SK-N-SH (cell line): ENCODE measurements at regions not wholly inside any gene's neighbourhood (a gene's known extent, or its start where the extent isn't known, plus 50 kb on each side); places are given as distances from the start of the nearest gene placed in this dataset.

Source experiments
- CTCF ChIA-PET: fragments of 300-600, 350-600 bp; formaldehyde crosslinking; extraction: SDS; loops from one replicate; lab custom pipeline; 2021; lab: Yijun Ruan, JAX
- POLR2A ChIA-PET: fragments of 350-600 bp; sonication (Branson Sonifier 250); formaldehyde crosslinking; extraction: SDS; loops from one replicate; lab custom pipeline; 2020; ENCODE audit warnings: antibody characterized with exemption, inconsistent platforms; lab: Yijun Ruan, JAX
- DNase-seq: peaks from one replicate; pipeline ENCODE4 v3.0.0; 2012
- H2AFZ ChIP-seq: fragments of 200-600 bp; sonication (generic); 2 replicates; pipeline ENCODE4 v1.8.1; 2016; ENCODE audit warnings: antibody characterized with exemption, mild to moderate bottlenecking, low read depth
- H3F3A ChIP-seq: fragments of 200-600 bp; sonication (generic); replicated peaks from 2 replicates; pipeline ENCODE3; 2016; ENCODE audit warnings: antibody characterized with exemption, mild to moderate bottlenecking; ENCODE audit not compliant: insufficient read depth
- H3K27ac ChIP-seq, 2 experiments: fragments of 200-500 bp in 1 of 2; fragments of 200-600 bp in 1 of 2; sonication (Bioruptor generic) in 1 of 2; sonication (generic), shearing (Covaris generic) in 1 of 2; 2 replicates each; pipeline versions ENCODE4 v1.5.1 to v1.6.1; 2014 to 2016; ENCODE audit warnings: low read depth in 2 of 2, inconsistent platforms in 1 of 2, low read length in 1 of 2, mild to moderate bottlenecking in 1 of 2, mixed read lengths in 1 of 2
- H3K27me3 ChIP-seq: fragments of 200-600 bp; sonication (generic), shearing (Covaris generic); 2 replicates; pipeline ENCODE4 v1.6.1; 2016; ENCODE audit warnings: mixed run types; ENCODE audit not compliant: insufficient read depth
- H3K36me3 ChIP-seq, 2 experiments: fragments of 200-500 bp in 1 of 2; fragments of 200-600 bp in 1 of 2; sonication (Bioruptor generic) in 1 of 2; sonication (generic) in 1 of 2; replicated peaks in 1 of 2; 2 replicates each; pipeline versions ENCODE3 to v1.5.1; 2014 to 2016; ENCODE audit warnings: low read length in 1 of 2, mild to moderate bottlenecking in 1 of 2; ENCODE audit not compliant: insufficient read depth in 2 of 2, control insufficient read depth in 1 of 2
- H3K4me1 ChIP-seq, 2 experiments: fragments of 200-500 bp in 1 of 2; fragments of 200-600 bp in 1 of 2; sonication (Bioruptor generic) in 1 of 2; sonication (generic), shearing (Covaris generic) in 1 of 2; 2 replicates each; pipeline versions ENCODE4 v1.5.1 to v1.6.1; 2014 to 2016; ENCODE audit warnings: low read depth in 1 of 2, low read length in 1 of 2, mixed run types in 1 of 2; ENCODE audit not compliant: insufficient read depth in 2 of 2, control insufficient read depth in 1 of 2
- H3K4me2 ChIP-seq: fragments of 200-600 bp; sonication (generic), shearing (Covaris generic); 2 replicates; pipeline ENCODE4 v1.6.1; 2017; ENCODE audit warnings: mixed run types
- H3K4me3 ChIP-seq, 2 experiments: fragments of 200-500 bp in 1 of 2; fragments of 200-600 bp in 1 of 2; sonication (Bioruptor generic) in 1 of 2; sonication (generic), shearing (Covaris generic) in 1 of 2; 2 replicates each; pipeline versions ENCODE4 v1.5.1 to v1.8.1; 2014 to 2016; ENCODE audit warnings: low read depth in 2 of 2, inconsistent platforms in 1 of 2, low read length in 1 of 2, mild to moderate bottlenecking in 1 of 2, mixed read lengths in 1 of 2, moderate library complexity in 1 of 2
- H3K79me2 ChIP-seq: fragments of 200-600 bp; sonication (generic); 2 replicates; pipeline ENCODE4 v1.8.1; 2017; ENCODE audit warnings: mild to moderate bottlenecking; ENCODE audit not compliant: insufficient read depth
- H3K9ac ChIP-seq: fragments of 200-600 bp; sonication (generic); 2 replicates; pipeline ENCODE4 v1.6.1; 2017; ENCODE audit warnings: mixed run types
- H3K9me2 ChIP-seq: fragments of 200-600 bp; sonication (generic); 2 replicates; pipeline ENCODE4 v1.6.1; 2017; ENCODE audit warnings: mixed run types
- H3K9me3 ChIP-seq: fragments of 200-600 bp; sonication (generic); 2 replicates; pipeline ENCODE4 v1.6.1; 2017; ENCODE audit warnings: mixed run types, mild to moderate bottlenecking, moderate library complexity
- H4K20me1 ChIP-seq: fragments of 200-600 bp; sonication (generic); 2 replicates; pipeline ENCODE4 v1.6.1; 2017; ENCODE audit warnings: mild to moderate bottlenecking, mixed run types; ENCODE audit not compliant: insufficient read depth
- CHD2 ChIP-seq: fragments of 150-350 bp; IDR thresholded peaks from 2 replicates; pipeline ENCODE4 v1.6.1; 2018; ENCODE audit warnings: low read length; ENCODE audit not compliant: partially characterized antibody
- FOXJ3 ChIP-seq: sonication (generic); formaldehyde crosslinking; IDR thresholded peaks from 2 replicates; pipeline ENCODE4 v1.5.1; 2020; ENCODE audit warnings: mild to moderate bottlenecking, missing genetic modification reagents
- GABPA ChIP-seq: IDR thresholded peaks from 2 replicates; pipeline ENCODE4 v1.4.0; 2012; ENCODE audit warnings: low read depth, mild to moderate bottlenecking
- JUND ChIP-seq: IDR thresholded peaks from 2 replicates; pipeline ENCODE4 v1.4.0; 2012
- MEF2A ChIP-seq: IDR thresholded peaks from 2 replicates; pipeline ENCODE4 v1.4.0; 2012; ENCODE audit warnings: low read depth, borderline replicate concordance
- MXI1 ChIP-seq: IDR thresholded peaks from 2 replicates; pipeline ENCODE4 v1.6.1; 2012; ENCODE audit warnings: mild to moderate bottlenecking, low read depth, low read length, improper control_type of control experiment
- POLR2AphosphoS5 ChIP-seq: IDR thresholded peaks from 2 replicates; pipeline ENCODE4 v1.6.1; 2012; ENCODE audit warnings: low read depth, low read length
- RFX5 ChIP-seq: IDR thresholded peaks from 2 replicates; pipeline ENCODE4 v1.6.1; 2012; ENCODE audit warnings: mild to moderate bottlenecking, improper control_type of control experiment, low read length
- TAF1 ChIP-seq: IDR thresholded peaks from 2 replicates; pipeline ENCODE4 v1.6.1; 2012; ENCODE audit warnings: low read depth, mild to moderate bottlenecking, low read length, moderate library complexity, borderline replicate concordance
- TEAD4 ChIP-seq: IDR thresholded peaks from 2 replicates; pipeline ENCODE4 v1.4.0; 2012; ENCODE audit warnings: mild to moderate bottlenecking, borderline replicate concordance; ENCODE audit not compliant: insufficient read depth
- WGBS: methylation state at CpG from one replicate; pipeline ENCODE4 v1.1.6; 2017; ENCODE audit warnings: low lambda C conversion rate; 5-methylcytosine and 5-hydroxymethylcytosine counted together
- TF ChIP-seq, protein P1 (sequence below): IDR thresholded peaks from 2 replicates; pipeline ENCODE4 v1.4.0; 2012; ENCODE audit warnings: low read depth, borderline replicate concordance
- TF ChIP-seq, protein P2 (sequence below): fragments of 150-350 bp; IDR thresholded peaks from 2 replicates; pipeline ENCODE4 v1.6.1; 2016; ENCODE audit warnings: mild to moderate bottlenecking, low read depth, low read length
- TF ChIP-seq, protein P3 (sequence below): IDR thresholded peaks from 2 replicates; pipeline ENCODE4 v1.4.0; 2012; ENCODE audit warnings: low read depth, borderline replicate concordance
- TF ChIP-seq, protein P4 (sequence below): fragments of 200-600 bp; sonication (generic); IDR thresholded peaks from 2 replicates; pipeline ENCODE4 v1.6.1; 2017; ENCODE audit warnings: antibody characterized with exemption, mild to moderate bottlenecking, moderate library complexity
- TF ChIP-seq, protein P5 (sequence below): fragments of 150-350 bp; IDR thresholded peaks from 2 replicates; pipeline ENCODE4 v1.6.1; 2017; ENCODE audit warnings: antibody characterized with exemption, low read length, low read depth, borderline replicate concordance
- TF ChIP-seq, protein P6 (sequence below): IDR thresholded peaks from 2 replicates; pipeline ENCODE4 v1.6.1; 2012; ENCODE audit warnings: mild to moderate bottlenecking, low read depth, low read length, moderate library complexity
- TF ChIP-seq, protein P7 (sequence below): IDR thresholded peaks from 2 replicates; pipeline ENCODE4 v1.4.0; 2012; ENCODE audit warnings: low read depth

DNA sequence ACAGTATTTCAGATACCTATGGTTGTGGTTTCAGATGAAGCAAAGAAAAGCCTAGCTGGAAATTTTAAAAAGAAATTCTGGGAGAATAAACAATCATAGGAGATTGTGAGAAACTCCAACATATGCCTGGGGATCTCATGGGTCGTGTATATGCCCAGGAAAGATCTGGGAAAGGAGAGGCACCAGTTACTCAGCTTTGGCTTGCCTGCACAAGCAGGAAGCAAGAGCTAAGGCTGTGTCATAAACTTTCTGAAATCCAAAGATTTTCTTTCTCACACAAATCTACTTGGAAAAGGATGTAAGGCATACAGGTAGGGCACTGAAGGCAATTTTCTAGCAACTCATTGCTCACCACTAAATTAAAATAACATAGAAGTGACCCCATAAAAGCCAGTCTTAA is 373.6 kb downstream of the CDC14C start:
- Histone ChIP-seq H3K9me3 (no peaks in the 10 kb centered on the region), H2AFZ (no peak overlapping the region), H3K27ac (no peak overlapping the region), H3K36me3 (no peaks in the 10 kb centered on the region), H3K9ac (no peak overlapping the region), H3K4me1 (no peaks in the 10 kb centered on the region), H3K9me2 (0 out of 2 replicates have a peak, but pooled peaks cover 7% of the 10 kb centered on the region), H3K4me3 (no peak overlapping the region), H3K79me2 (no peaks in the 10 kb centered on the region), H3F3A (no peaks in the 10 kb centered on the region), H3K4me2 (no peak overlapping the region), H4K20me1 (no peaks in the 10 kb centered on the region), H3K27me3 (no peaks in the 10 kb centered on the region)
- ChIA-PET POLR2A (no interaction called here), CTCF (interaction anchor here (1.0 kb wide), 1 partner anchor 39 kb away, joined by 3 read pairs; no protein-coding TSS in a partner anchor)
- 0% methylated on average over 1 of the region's 1 CpG for WGBS
- TF ChIP-seq RFX5 (no peak), TAF1 (no peak), MXI1 (no peak)
- no peak for DNase-seq

DNA sequence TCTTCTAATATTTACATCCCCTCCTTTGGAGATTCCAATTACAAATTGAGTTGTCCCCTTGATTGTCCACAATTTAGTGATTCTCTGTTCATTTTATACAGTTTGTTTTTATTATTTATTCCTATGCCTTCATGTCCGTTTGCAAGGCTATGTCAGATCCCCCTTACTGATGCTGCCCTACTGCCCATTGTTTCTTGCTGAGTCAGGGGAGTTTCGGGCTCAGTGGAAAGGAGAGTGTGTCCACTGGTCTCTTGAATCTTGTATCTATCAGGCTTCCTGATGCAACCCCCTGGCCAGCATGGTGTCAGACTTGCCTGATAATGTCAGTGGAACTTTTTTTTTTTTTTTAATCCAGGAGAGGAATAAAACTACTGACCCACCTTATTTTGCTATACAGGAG is 384.4 kb downstream of the CDC14C start:
- H3K79me2 ChIP-seq = no peaks in the 10 kb centered on the region
- H3K27me3 ChIP-seq = no peaks in the 10 kb centered on the region
- H3K36me3 ChIP-seq = no peaks in the 10 kb centered on the region
- no peaks in the 10 kb centered on the region for H4K20me1 ChIP-seq
- H3K9me3 ChIP-seq = peaks cover 9% of the 10 kb centered on the region; the same call in 1 of the 2 replicates
- no peak overlapping the region for H3K4me2 ChIP-seq
- no peaks in the 10 kb centered on the region for H3K4me1 ChIP-seq
- ChIA-PET CTCF (no interaction called here), POLR2A (no interaction called here)
- H3K9ac ChIP-seq = no peak overlapping the region
- 0 out of 2 replicates have a peak, but pooled peaks cover 4% of the 10 kb centered on the region for H3K9me2 ChIP-seq
- H3F3A ChIP-seq = no peaks in the 10 kb centered on the region
- 0% methylated on average over 2 of the region's 2 CpGs for WGBS
- DNase-seq = no peak
- H3K4me3 ChIP-seq = no peak overlapping the region
- H3K27ac ChIP-seq = no peak overlapping the region
- H2AFZ ChIP-seq = no peak overlapping the region
- TF ChIP-seq, protein P1, sequence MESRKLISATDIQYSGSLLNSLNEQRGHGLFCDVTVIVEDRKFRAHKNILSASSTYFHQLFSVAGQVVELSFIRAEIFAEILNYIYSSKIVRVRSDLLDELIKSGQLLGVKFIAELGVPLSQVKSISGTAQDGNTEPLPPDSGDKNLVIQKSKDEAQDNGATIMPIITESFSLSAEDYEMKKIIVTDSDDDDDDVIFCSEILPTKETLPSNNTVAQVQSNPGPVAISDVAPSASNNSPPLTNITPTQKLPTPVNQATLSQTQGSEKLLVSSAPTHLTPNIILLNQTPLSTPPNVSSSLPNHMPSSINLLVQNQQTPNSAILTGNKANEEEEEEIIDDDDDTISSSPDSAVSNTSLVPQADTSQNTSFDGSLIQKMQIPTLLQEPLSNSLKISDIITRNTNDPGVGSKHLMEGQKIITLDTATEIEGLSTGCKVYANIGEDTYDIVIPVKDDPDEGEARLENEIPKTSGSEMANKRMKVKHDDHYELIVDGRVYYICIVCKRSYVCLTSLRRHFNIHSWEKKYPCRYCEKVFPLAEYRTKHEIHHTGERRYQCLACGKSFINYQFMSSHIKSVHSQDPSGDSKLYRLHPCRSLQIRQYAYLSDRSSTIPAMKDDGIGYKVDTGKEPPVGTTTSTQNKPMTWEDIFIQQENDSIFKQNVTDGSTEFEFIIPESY = no peak
- TF ChIP-seq, protein P2, sequence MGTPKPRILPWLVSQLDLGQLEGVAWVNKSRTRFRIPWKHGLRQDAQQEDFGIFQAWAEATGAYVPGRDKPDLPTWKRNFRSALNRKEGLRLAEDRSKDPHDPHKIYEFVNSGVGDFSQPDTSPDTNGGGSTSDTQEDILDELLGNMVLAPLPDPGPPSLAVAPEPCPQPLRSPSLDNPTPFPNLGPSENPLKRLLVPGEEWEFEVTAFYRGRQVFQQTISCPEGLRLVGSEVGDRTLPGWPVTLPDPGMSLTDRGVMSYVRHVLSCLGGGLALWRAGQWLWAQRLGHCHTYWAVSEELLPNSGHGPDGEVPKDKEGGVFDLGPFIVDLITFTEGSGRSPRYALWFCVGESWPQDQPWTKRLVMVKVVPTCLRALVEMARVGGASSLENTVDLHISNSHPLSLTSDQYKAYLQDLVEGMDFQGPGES = no peak
- TF ChIP-seq, protein P3, sequence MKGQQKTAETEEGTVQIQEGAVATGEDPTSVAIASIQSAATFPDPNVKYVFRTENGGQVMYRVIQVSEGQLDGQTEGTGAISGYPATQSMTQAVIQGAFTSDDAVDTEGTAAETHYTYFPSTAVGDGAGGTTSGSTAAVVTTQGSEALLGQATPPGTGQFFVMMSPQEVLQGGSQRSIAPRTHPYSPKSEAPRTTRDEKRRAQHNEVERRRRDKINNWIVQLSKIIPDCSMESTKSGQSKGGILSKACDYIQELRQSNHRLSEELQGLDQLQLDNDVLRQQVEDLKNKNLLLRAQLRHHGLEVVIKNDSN = no peak
- no peak for TF ChIP-seq TEAD4
- TF ChIP-seq CHD2 = no peak
- TF ChIP-seq FOXJ3 (CRISPR knock-in tag) = no peak
- TF ChIP-seq, protein P4, sequence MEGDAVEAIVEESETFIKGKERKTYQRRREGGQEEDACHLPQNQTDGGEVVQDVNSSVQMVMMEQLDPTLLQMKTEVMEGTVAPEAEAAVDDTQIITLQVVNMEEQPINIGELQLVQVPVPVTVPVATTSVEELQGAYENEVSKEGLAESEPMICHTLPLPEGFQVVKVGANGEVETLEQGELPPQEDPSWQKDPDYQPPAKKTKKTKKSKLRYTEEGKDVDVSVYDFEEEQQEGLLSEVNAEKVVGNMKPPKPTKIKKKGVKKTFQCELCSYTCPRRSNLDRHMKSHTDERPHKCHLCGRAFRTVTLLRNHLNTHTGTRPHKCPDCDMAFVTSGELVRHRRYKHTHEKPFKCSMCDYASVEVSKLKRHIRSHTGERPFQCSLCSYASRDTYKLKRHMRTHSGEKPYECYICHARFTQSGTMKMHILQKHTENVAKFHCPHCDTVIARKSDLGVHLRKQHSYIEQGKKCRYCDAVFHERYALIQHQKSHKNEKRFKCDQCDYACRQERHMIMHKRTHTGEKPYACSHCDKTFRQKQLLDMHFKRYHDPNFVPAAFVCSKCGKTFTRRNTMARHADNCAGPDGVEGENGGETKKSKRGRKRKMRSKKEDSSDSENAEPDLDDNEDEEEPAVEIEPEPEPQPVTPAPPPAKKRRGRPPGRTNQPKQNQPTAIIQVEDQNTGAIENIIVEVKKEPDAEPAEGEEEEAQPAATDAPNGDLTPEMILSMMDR = no peak
- TF ChIP-seq, protein P5, sequence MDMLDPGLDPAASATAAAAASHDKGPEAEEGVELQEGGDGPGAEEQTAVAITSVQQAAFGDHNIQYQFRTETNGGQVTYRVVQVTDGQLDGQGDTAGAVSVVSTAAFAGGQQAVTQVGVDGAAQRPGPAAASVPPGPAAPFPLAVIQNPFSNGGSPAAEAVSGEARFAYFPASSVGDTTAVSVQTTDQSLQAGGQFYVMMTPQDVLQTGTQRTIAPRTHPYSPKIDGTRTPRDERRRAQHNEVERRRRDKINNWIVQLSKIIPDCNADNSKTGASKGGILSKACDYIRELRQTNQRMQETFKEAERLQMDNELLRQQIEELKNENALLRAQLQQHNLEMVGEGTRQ = no peak
- TF ChIP-seq MXI1 = no peak
- TF ChIP-seq, protein P6, sequence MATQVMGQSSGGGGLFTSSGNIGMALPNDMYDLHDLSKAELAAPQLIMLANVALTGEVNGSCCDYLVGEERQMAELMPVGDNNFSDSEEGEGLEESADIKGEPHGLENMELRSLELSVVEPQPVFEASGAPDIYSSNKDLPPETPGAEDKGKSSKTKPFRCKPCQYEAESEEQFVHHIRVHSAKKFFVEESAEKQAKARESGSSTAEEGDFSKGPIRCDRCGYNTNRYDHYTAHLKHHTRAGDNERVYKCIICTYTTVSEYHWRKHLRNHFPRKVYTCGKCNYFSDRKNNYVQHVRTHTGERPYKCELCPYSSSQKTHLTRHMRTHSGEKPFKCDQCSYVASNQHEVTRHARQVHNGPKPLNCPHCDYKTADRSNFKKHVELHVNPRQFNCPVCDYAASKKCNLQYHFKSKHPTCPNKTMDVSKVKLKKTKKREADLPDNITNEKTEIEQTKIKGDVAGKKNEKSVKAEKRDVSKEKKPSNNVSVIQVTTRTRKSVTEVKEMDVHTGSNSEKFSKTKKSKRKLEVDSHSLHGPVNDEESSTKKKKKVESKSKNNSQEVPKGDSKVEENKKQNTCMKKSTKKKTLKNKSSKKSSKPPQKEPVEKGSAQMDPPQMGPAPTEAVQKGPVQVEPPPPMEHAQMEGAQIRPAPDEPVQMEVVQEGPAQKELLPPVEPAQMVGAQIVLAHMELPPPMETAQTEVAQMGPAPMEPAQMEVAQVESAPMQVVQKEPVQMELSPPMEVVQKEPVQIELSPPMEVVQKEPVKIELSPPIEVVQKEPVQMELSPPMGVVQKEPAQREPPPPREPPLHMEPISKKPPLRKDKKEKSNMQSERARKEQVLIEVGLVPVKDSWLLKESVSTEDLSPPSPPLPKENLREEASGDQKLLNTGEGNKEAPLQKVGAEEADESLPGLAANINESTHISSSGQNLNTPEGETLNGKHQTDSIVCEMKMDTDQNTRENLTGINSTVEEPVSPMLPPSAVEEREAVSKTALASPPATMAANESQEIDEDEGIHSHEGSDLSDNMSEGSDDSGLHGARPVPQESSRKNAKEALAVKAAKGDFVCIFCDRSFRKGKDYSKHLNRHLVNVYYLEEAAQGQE = no peak
- no peak for TF ChIP-seq MEF2A
- TF ChIP-seq GABPA = no peak
- no peak for TF ChIP-seq JUND
- TF ChIP-seq, protein P7, sequence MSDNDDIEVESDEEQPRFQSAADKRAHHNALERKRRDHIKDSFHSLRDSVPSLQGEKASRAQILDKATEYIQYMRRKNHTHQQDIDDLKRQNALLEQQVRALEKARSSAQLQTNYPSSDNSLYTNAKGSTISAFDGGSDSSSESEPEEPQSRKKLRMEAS = no peak
- no peak for TF ChIP-seq POLR2AphosphoS5
- TF ChIP-seq, all 33 proteins: peak for 0
